Adipocyte (in vitro differentiated cells): ENCODE measurements at regions not wholly inside any gene's neighbourhood (a gene's known extent, or its start where the extent isn't known, plus 50 kb on each side); places are given as distances from the start of the nearest gene placed in this dataset.
"Not testable (repeated sequence)": the region's sequence is repeated elsewhere in the genome, so short reads cannot be mapped to it uniquely, and the experiment has no call there.

ENCODE experiments used
- DNase-seq: peaks from one replicate; pipeline ENCODE4 v3.0.0-alpha.2; 2015; ENCODE audit warnings: low read depth
- H3K27me3 ChIP-seq: replicated peaks from 2 replicates; pipeline ENCODE4 v1.7.0; 2013; ENCODE audit warnings: mild to moderate bottlenecking, low read length, moderate library complexity; ENCODE audit not compliant: control insufficient read depth, insufficient read depth
- H3K36me3 ChIP-seq: 2 replicates; pipeline ENCODE4 v1.7.0; 2013; ENCODE audit warnings: low read length, mild to moderate bottlenecking, moderate library complexity; ENCODE audit not compliant: control insufficient read depth, insufficient read depth, severe bottlenecking
- H3K4me1 ChIP-seq: 2 replicates; pipeline ENCODE4 v1.7.0; 2013; ENCODE audit warnings: mild to moderate bottlenecking, low read length, moderate library complexity; ENCODE audit not compliant: control insufficient read depth, insufficient read depth
- H3K4me3 ChIP-seq: 2 replicates; pipeline ENCODE4 v1.7.0; 2013; ENCODE audit warnings: mild to moderate bottlenecking, low read length, moderate library complexity
- H3K9ac ChIP-seq: 2 replicates; pipeline ENCODE4 v1.7.0; 2013; ENCODE audit warnings: mild to moderate bottlenecking, low read length, moderate library complexity
- H3K9me3 ChIP-seq: 2 replicates; pipeline ENCODE4 v1.7.0; 2013; ENCODE audit warnings: mild to moderate bottlenecking, low read length, moderate library complexity; ENCODE audit not compliant: control insufficient read depth

DNA sequence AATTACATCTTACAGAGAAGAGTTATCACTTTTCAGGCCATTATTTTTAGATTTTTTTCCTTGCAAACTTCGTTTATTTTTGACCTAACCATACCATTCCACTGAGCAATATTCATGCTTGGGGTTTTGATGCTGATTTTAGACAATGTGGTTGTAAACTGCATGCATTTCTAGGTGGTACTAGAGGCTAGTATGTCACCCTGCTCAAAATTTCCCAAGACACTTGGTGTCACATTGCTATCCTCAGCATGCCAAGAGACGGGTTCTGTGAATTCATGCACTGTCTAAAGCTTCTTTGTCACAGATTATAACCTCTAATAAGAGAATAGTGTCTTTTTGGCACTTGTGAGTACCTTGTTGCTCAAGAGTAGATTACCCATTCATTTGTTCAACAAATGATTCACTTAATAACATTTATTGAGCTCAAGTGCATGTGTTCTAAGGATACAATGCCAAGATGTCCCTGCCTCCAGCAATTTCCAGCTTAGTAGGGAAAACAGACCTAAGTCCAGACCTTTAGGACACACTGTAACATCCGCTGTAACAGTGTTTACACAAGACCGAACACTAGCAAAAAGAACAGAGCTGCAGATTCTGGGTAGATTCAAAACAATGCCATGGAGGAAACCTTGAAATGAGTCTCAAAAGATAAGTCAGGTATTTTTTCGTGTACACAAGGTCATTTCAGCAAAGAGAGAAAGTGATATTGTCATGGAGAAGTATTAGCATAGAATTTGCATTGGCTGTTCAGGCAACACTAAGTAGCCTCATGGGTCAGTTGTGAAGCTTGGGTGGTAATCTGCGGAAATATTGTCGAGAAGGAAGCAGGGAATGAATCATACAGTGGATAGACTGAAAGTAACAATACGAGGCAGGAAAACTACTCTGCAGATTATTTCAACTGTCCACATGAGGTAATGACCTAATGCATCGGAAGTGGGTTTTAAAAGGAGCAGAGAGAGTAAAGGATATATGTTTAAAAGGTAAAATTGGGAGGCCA lies 515.1 kb upstream of the ZFP42 start:
- H3K36me3 ChIP-seq = no peaks in the 10 kb centered on the region
- no peaks in the 10 kb centered on the region for H3K27me3 ChIP-seq
- H3K4me1 ChIP-seq = peaks cover 29% of the 10 kb centered on the region
- no peaks in the 10 kb centered on the region for H3K9me3 ChIP-seq
- peak; percentile 32 for DNase-seq
- peak overlapping the region; percentile 48 for H3K4me3 ChIP-seq
- peak overlapping the region; percentile 52 for H3K9ac ChIP-seq

DNA sequence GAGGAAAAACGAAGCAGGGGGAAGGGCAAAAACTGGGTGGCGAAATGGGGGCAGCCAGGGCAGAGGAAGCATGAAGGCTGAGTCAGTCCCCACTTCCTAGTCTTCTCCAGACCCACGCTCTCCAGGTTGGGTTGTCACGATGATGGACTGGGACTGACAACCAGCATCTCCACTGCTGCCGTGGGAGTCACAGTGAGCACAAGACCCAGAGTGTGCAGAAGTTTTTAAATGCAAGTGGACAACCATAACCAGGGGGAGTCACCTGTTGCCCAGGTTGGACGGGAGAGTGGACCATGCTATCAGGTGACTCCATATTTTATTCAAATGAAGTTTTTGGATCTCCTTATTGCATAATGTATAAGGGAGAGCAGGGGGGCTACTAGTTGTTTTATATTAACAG lies 511.4 kb upstream of the ZFP42 start:
- Histone ChIP-seq H3K4me3 (no peak overlapping the region), H3K27me3 (no peaks in the 10 kb centered on the region), H3K36me3 (no peaks in the 10 kb centered on the region), H3K9ac (no peak overlapping the region), H3K4me1 (peaks cover 18% of the 10 kb centered on the region), H3K9me3 (no peaks in the 10 kb centered on the region)
- no peak for DNase-seq

DNA sequence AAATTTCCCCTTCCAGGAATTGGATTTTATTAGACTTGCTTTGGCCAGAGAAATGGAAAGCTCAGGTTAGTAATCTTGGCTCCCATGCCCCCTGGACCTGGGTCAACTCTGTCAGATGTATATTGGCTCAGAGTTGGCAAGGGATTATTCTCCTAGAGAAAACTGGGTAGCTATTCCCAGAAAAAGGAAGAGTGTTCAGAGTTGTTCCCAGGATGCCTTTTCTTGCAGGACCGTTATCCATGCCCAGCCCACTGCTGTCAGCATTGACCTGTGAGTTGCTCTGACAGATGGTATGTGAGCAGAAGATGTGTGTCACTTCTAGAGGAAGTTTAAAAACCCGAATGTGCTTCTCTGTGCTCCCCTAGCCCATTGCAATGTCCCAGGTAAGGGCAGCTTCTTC lies 509.9 kb upstream of the ZFP42 start:
- no peaks in the 10 kb centered on the region for H3K9me3 ChIP-seq
- H3K4me1 ChIP-seq = peaks cover 3% of the 10 kb centered on the region
- no peak overlapping the region for H3K4me3 ChIP-seq
- no peaks in the 10 kb centered on the region for H3K27me3 ChIP-seq
- H3K9ac ChIP-seq = no peak overlapping the region
- no peak for DNase-seq
- H3K36me3 ChIP-seq = no peaks in the 10 kb centered on the region

DNA sequence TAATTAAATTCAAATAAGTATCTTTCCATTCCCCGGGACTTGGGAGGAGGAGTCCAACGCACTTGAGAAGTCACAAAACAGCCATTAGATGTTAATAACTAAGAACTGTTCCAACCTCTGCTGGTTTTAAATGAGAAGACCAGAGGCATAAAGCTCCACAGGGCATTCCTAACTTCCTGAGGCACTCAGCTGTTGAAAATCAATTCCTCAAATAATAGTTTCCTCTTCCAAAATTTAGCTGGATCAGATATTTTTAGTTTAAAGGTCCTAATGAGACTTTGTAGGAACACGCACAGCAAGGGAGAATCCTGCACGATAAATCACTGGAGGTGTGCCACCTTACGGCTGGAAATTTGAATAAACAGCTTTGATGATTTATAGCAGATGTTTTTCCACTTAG lies 504.3 kb upstream of the ZFP42 start:
- no peaks in the 10 kb centered on the region for H3K27me3 ChIP-seq
- no peak overlapping the region for H3K4me3 ChIP-seq
- no peaks in the 10 kb centered on the region for H3K9me3 ChIP-seq
- DNase-seq = no peak
- H3K4me1 ChIP-seq = peaks cover 6% of the 10 kb centered on the region
- H3K36me3 ChIP-seq = no peaks in the 10 kb centered on the region
- no peak overlapping the region for H3K9ac ChIP-seq

DNA sequence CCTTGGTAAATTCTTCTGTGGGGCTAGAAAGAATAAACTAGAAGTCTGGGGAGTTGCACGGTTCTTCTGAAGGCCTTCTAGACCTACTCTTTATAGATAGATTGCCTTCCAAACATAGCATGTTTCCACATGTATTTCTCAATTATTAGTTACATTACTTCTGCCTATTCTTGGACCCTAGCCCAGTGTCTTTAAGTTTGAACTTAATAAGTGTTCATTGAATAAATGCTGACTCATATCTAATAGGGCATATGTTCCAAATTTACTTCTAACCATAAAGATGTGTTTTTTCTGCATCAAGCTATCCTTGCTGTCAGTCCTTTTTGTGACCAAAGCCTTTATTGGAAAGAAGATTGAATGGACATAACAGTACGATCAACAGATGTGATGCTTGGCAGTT lies 503.6 kb upstream of the ZFP42 start:
- no peak overlapping the region for H3K4me3 ChIP-seq
- H3K4me1 ChIP-seq = peaks cover 6% of the 10 kb centered on the region
- no peaks in the 10 kb centered on the region for H3K36me3 ChIP-seq
- no peak for DNase-seq
- H3K27me3 ChIP-seq = no peaks in the 10 kb centered on the region
- H3K9ac ChIP-seq = no peak overlapping the region
- no peaks in the 10 kb centered on the region for H3K9me3 ChIP-seq

DNA sequence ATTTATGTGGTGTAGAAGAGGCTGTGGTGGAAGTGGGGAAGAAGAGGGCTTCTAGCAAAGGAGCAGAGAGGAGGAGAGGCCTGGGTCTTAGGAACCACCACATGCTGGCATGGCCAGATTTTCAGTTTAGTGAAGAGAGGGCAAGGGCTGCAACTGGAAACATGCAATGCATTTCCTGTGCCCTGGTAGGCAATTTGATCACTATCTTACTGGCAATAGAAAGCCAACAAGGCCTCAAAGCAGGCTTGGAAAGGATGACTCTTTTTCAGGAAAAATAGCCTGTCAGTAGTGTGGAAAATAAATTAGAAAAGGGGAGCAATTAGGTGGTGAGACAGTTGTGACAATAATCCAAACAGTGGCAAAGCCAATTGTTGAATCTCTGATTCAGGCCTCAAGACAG lies 501.9 kb upstream of the ZFP42 start:
- no peaks in the 10 kb centered on the region for H3K9me3 ChIP-seq
- H3K36me3 ChIP-seq = no peaks in the 10 kb centered on the region
- no peak overlapping the region for H3K4me3 ChIP-seq
- no peak overlapping the region for H3K9ac ChIP-seq
- peaks cover 6% of the 10 kb centered on the region for H3K4me1 ChIP-seq
- no peaks in the 10 kb centered on the region for H3K27me3 ChIP-seq
- DNase-seq = no peak

DNA sequence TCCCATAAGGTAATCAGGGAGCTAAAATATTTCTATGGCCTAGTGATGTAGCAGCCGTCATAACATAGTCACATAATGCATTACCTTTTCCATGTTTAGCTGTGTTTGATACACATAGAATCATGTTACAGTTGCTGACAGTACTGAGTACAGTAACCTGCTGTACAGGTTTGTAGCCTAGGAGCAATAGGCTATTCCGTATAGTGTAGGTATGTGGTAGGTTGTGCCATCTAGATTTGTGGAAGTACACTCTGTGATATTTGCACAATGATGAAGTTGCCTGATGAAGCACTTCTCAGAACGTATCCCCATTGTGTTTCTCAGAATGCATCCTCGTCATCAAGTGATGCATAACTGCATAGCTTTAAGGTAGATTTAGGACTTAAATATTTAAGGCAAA lies 495.6 kb upstream of the ZFP42 start:
- Histone ChIP-seq H3K4me3 (no peak overlapping the region), H3K27me3 (no peaks in the 10 kb centered on the region), H3K9ac (no peak overlapping the region), H3K4me1 (no peaks in the 10 kb centered on the region), H3K36me3 (no peaks in the 10 kb centered on the region), H3K9me3 (no peaks in the 10 kb centered on the region)
- DNase-seq = no peak

DNA sequence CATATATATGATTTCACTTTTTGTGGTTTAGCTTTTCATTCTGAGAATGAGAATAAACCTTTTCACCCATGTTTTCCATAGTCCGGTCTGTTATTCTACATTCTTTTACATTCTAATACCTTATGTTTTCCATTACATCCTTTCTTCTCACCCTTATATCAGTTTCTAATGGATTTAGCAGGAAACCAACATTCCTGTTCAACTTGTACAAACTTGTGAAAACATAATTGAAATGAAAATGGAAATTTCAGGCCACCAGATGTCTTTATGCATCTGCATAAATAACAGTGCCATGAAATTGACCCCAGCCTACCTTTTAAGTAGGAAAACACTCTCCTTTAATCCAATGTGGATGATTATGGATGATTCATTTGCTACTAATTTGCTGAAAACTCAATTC lies 494.8 kb upstream of the ZFP42 start:
- Histone ChIP-seq H3K9ac (no peak overlapping the region), H3K4me1 (no peaks in the 10 kb centered on the region), H3K27me3 (no peaks in the 10 kb centered on the region), H3K9me3 (no peaks in the 10 kb centered on the region), H3K4me3 (no peak overlapping the region), H3K36me3 (no peaks in the 10 kb centered on the region)
- no peak for DNase-seq

DNA sequence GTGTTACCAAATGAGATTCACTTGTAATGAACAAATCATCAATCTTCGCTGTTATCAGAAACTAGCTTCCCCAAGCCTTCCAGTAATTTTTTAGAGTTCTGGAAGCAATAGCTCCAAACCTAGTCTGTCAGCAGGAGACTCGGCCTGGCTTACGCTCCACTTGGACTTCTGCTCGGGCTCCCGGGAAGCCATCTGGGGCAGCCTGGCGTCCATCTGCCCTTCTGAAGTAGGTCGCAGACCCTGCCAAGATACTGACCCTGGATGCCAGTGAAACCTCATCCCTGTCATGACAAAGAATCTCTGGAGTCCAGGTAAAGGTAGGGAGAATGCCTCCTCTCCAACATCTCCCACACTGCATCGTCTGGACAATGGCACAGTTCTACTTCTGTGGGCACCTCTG lies 493.8 kb upstream of the ZFP42 start:
- Histone ChIP-seq H3K4me1 (no peaks in the 10 kb centered on the region), H3K9me3 (no peaks in the 10 kb centered on the region), H3K4me3 (no peak overlapping the region), H3K27me3 (no peaks in the 10 kb centered on the region), H3K9ac (no peak overlapping the region), H3K36me3 (no peaks in the 10 kb centered on the region)
- no peak for DNase-seq

DNA sequence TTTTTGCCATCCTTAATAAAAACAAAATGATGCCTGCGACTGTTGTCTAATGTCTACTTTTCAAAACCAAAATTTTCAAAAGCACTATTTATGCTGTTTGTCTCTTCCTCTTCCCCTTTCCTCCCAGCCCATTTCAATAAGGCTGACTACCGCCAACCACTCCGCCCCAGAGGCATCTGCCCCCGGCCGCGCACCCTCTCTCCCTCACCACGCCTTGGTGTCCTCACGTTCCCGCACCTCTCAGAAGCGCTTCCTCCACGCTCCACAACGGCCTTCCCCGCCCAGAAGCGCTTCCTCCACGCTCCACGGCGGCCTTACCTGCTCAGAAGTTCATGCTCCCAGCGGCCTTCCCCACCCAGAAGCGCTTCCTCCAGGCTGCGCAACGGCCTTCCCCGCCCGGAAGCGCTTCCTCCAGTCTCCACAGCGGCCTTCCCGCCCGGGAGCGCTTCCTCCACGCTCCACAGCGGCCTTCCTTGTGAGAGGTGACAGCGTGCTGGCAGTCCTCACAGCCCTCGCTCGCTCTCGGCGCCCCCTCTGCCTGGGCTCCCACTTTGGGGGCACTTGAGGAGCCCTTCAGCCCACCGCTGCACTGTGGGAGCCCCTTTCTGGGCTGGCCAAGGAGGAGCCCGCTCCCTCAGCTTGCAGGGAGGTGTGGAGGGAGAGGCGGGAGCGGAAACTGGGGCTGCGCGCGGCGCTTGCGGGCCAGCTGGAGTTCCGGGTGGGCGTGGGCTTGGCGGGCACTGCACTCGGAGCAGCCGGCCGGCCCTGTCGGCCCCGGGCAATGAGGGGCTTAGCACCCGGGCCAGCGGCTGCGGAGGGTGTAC lies 490.4 kb upstream of the ZFP42 start:
- Histone ChIP-seq H3K36me3 (no peaks in the 10 kb centered on the region), H3K27me3 (no peaks in the 10 kb centered on the region), H3K9me3 (no peaks in the 10 kb centered on the region), H3K4me1 (no peaks in the 10 kb centered on the region), H3K4me3 (no peak overlapping the region), H3K9ac (no peak overlapping the region)
- no peak for DNase-seq

DNA sequence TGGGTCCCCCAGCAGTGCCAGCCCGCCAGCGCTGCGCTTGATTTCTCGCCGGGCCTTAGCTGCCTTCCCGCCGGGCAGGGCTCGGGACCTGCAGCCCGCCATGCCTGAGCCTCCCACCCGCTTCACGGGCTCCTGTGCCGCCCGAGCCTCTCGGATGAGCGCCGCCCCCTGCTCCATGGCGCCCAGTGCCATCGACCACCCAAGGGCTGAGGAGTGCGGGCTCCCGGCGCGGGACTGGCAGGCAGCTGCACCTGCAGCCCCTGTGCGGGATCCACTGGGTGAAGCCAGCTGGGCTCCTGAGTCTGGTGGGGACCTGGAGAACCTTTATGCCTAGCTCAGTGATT lies 489.8 kb upstream of the ZFP42 start:
- not testable (repeated sequence) for H3K9me3 ChIP-seq, H3K4me3 ChIP-seq, DNase-seq, H3K4me1 ChIP-seq, H3K36me3 ChIP-seq, H3K9ac ChIP-seq, H3K27me3 ChIP-seq
